ENCODE measurements at regions not wholly inside any gene's neighbourhood (a gene's known extent, or its start where the extent isn't known, plus 50 kb on each side); places are given as distances from the start of the nearest gene placed in this dataset.

GRCh38 chr14:100423317-100424010, 100.3 kb downstream of the SLC25A47 start:
- no peak for TF ChIP-seq CTCF (IDR thresholded peaks at IDR 0.05; ENCODE audit: control insufficient read depth, insufficient read depth, low read depth, low read length, missing control alignments)
- H3K4me3 ChIP-seq (ENCODE audit: control insufficient read depth, low read depth, low read length) = no peak overlapping the region
- no peak for DNase-seq (ENCODE audit: low read depth)

GRCh38 chr14:100424504-100425428, 101.6 kb downstream of the SLC25A47 start:
- H3K4me3 ChIP-seq (ENCODE audit: control insufficient read depth, low read depth, low read length) = no peak overlapping the region
- TF ChIP-seq CTCF (IDR thresholded peaks at IDR 0.05; ENCODE audit: control insufficient read depth, insufficient read depth, low read depth, low read length, missing control alignments) = no peak
- DNase-seq (ENCODE audit: low read depth) = no peak

GRCh38 chr14:100425429-100425827, 102.3 kb downstream of the SLC25A47 start:
- TF ChIP-seq CTCF (IDR thresholded peaks at IDR 0.05; ENCODE audit: control insufficient read depth, insufficient read depth, low read depth, low read length, missing control alignments) = no peak
- no peak overlapping the region for H3K4me3 ChIP-seq (ENCODE audit: control insufficient read depth, low read depth, low read length)
- DNase-seq (ENCODE audit: low read depth) = no peak

GRCh38 chr14:100426314-100426713, 103.2 kb downstream of the SLC25A47 start:
- DNase-seq (ENCODE audit: low read depth) = no peak
- no peak for TF ChIP-seq CTCF (IDR thresholded peaks at IDR 0.05; ENCODE audit: control insufficient read depth, insufficient read depth, low read depth, low read length, missing control alignments)
- H3K4me3 ChIP-seq (ENCODE audit: control insufficient read depth, low read depth, low read length) = no peak overlapping the region

- no peak overlapping the region for H3K4me3 ChIP-seq (ENCODE audit: control insufficient read depth, low read depth, low read length)
- no peak for DNase-seq (ENCODE audit: low read depth)
- TF ChIP-seq CTCF (IDR thresholded peaks at IDR 0.05; ENCODE audit: control insufficient read depth, insufficient read depth, low read depth, low read length, missing control alignments) = no peak
Measured at GRCh38 chr14:100427166-100427565, 104.0 kb downstream of the SLC25A47 start.

GRCh38 chr14:100428727-100429126, 105.6 kb downstream of the SLC25A47 start:
- H3K4me3 ChIP-seq (ENCODE audit: control insufficient read depth, low read depth, low read length) = no peak overlapping the region
- no peak for TF ChIP-seq CTCF (IDR thresholded peaks at IDR 0.05; ENCODE audit: control insufficient read depth, insufficient read depth, low read depth, low read length, missing control alignments)
- DNase-seq (ENCODE audit: low read depth) = no peak

All from AG09309 (cell line).